ENCODE measurements at regions not wholly inside any gene's neighbourhood (a gene's known extent, or its start where the extent isn't known, plus 50 kb on each side); places are given as distances from the start of the nearest gene placed in this dataset.

DNA sequence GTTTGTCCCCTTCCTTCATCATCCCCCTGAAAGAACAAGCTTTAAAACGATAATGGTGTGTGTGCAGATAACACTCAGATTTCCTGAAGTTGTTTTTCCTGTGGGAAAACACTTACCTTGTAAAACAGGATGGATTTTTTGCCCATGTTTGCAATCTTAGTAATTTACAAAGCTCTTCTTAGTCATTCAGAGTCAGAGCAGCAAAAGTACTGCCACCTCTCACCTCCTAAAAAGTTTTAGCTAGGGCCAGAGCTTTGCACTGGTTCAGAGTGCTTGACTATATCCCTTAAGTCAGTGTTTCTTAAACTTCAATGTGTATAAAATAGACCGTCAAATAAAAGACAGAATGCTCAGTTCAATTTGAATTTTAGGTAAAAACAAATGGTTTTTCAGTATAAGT, 62.3 kb downstream of the NKX6-1 start:
- H3K27ac Mint-ChIP-seq, result no peak overlapping the region
- no CpG with 5 or more reads among the region's 2 CpGs for WGBS (ENCODE audit: extremely low coverage, insufficient read length, low lambda C conversion rate)

More for the DNA sequence above, 62.3 kb downstream of the NKX6-1 start:
- no peak overlapping the region for H3K27ac ChIP-seq (ENCODE audit: insufficient read length, low read depth, low read length)
- no peaks in the 10 kb centered on the region for H3K79me2 ChIP-seq (ENCODE audit: insufficient read depth, low read length)
- H2BK12ac ChIP-seq (ENCODE audit: insufficient read length, low read depth, low read length), result no peak overlapping the region
- H3K9me3 ChIP-seq (ENCODE audit: control insufficient read depth, low read depth, low read length), result no peaks in the 10 kb centered on the region
- no peak overlapping the region for H4K5ac ChIP-seq (ENCODE audit: insufficient read length, low read depth, low read length)
- no peak overlapping the region for H3K9ac ChIP-seq (ENCODE audit: extremely low read depth, insufficient read length, low read length)
- H3K79me1 ChIP-seq (ENCODE audit: insufficient read depth, low read depth, low read length, poor library complexity, severe bottlenecking), result no peaks in the 10 kb centered on the region
- no peak overlapping the region for H2BK20ac ChIP-seq (ENCODE audit: low read depth, low read length, poor library complexity, severe bottlenecking)
- no peaks in the 10 kb centered on the region for H3K27me3 ChIP-seq (ENCODE audit: insufficient read depth, low read length)
- no peak overlapping the region for H2AK5ac ChIP-seq (ENCODE audit: insufficient read length, low read length)
- no peak overlapping the region for H2BK120ac ChIP-seq (ENCODE audit: low read depth, low read length, poor library complexity, severe bottlenecking)
- TF ChIP-seq, protein P1, sequence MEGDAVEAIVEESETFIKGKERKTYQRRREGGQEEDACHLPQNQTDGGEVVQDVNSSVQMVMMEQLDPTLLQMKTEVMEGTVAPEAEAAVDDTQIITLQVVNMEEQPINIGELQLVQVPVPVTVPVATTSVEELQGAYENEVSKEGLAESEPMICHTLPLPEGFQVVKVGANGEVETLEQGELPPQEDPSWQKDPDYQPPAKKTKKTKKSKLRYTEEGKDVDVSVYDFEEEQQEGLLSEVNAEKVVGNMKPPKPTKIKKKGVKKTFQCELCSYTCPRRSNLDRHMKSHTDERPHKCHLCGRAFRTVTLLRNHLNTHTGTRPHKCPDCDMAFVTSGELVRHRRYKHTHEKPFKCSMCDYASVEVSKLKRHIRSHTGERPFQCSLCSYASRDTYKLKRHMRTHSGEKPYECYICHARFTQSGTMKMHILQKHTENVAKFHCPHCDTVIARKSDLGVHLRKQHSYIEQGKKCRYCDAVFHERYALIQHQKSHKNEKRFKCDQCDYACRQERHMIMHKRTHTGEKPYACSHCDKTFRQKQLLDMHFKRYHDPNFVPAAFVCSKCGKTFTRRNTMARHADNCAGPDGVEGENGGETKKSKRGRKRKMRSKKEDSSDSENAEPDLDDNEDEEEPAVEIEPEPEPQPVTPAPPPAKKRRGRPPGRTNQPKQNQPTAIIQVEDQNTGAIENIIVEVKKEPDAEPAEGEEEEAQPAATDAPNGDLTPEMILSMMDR (conservative IDR thresholded peaks at IDR 0.05), result no peak
- no peak overlapping the region for H3K4ac ChIP-seq (ENCODE audit: low read depth, low read length)
- DNase-seq, result no peak
- H2BK15ac ChIP-seq (ENCODE audit: low read depth, low read length), result no peak overlapping the region
- Mint-ChIP-seq H3K4me3 (no peak overlapping the region), H3K36me3 (ENCODE audit: insufficient read depth in 1 of 3, low read depth in 3 of 3) (no peaks in the 10 kb centered on the region), H3K9me3 (no peaks in the 10 kb centered on the region), H3K27me3 (ENCODE audit: low read depth) (no peaks in the 10 kb centered on the region), H3K4me1 (peaks cover 13% of the 10 kb centered on the region in 2 experiments)
- H3K23me2 ChIP-seq (ENCODE audit: insufficient read length, low read depth, low read length, poor library complexity, severe bottlenecking), result no peaks in the 10 kb centered on the region
- H4K20me1 ChIP-seq (ENCODE audit: control insufficient read depth, insufficient read depth, insufficient read length), result no peaks in the 10 kb centered on the region
- no peak overlapping the region for H2BK5ac ChIP-seq (ENCODE audit: insufficient read length, low read length)
- H4K8ac ChIP-seq (replicated peaks; ENCODE audit: insufficient read length, low read depth, low read length), result no peak overlapping the region
- no peak overlapping the region for H3K56ac ChIP-seq (ENCODE audit: insufficient read length, low read depth, low read length)
- no peak overlapping the region for H3K23ac ChIP-seq (ENCODE audit: insufficient read length, low read depth, low read length)
- H3K4me1 ChIP-seq (ENCODE audit: insufficient read depth, low read length), result no peaks in the 10 kb centered on the region; the same call in 1 of the 2 replicates
- H3K18ac ChIP-seq (ENCODE audit: insufficient read length, low read depth, low read length), result no peak overlapping the region
- no peak overlapping the region for H3T11ph ChIP-seq (ENCODE audit: low read length)
- H2AFZ ChIP-seq (ENCODE audit: low read length), result no peak overlapping the region
- no peak overlapping the region for H3K14ac ChIP-seq (ENCODE audit: insufficient read depth, low read length)
- H4K91ac ChIP-seq (ENCODE audit: insufficient read length, low read depth, low read length), result no peak overlapping the region
- no peak overlapping the region for H3K4me2 ChIP-seq (ENCODE audit: insufficient read depth, insufficient read length, low read length)
